Cardiac muscle cell (in vitro differentiated cells and primary cell): ENCODE measurements at regions not wholly inside any gene's neighbourhood (a gene's known extent, or its start where the extent isn't known, plus 50 kb on each side); places are given as distances from the start of the nearest gene placed in this dataset.

Experiments
- DNase-seq, 2 donors: peaks; one replicate each; pipeline versions ENCODE4 v3.0.0 to v3.0.0-alpha.2; 2010 to 2017; ENCODE audit warnings: low read depth in 1 of 2, low spot score in 1 of 2
- H3K27ac ChIP-seq: fragments of 200-600 bp; sonication (generic); 2 replicates; pipeline ENCODE4 v1.5.1; 2016
- H3K27me3 ChIP-seq: fragments of 200-600 bp; sonication (generic); 2 replicates; pipeline ENCODE4 v1.6.0; 2016; ENCODE audit warnings: control low read depth
- H3K36me3 ChIP-seq: fragments of 200-600 bp; sonication (generic); 2 replicates; pipeline ENCODE4 v1.5.1; 2016; ENCODE audit warnings: control low read depth
- H3K4me1 ChIP-seq: fragments of 200-600 bp; sonication (generic); 2 replicates; pipeline ENCODE4 v1.8.1; 2017; ENCODE audit warnings: low read depth, mild to moderate bottlenecking, mixed run types
- H3K4me3 ChIP-seq: fragments of 200-600 bp; sonication (generic); 2 replicates; pipeline ENCODE4 v1.5.1; 2016; ENCODE audit warnings: mild to moderate bottlenecking
- H3K9me3 ChIP-seq: fragments of 200-600 bp; sonication (generic); 2 replicates; pipeline ENCODE4 v1.5.1; 2017; ENCODE audit warnings: low read depth, mild to moderate bottlenecking, control low read depth
- TF ChIP-seq, protein P1 (sequence below): IDR thresholded peaks from 2 replicates; pipeline ENCODE4 v1.5.1; 2012; ENCODE audit warnings: low read depth, mild to moderate bottlenecking, low read length

- Histone ChIP-seq H3K9me3 (no peaks in the 10 kb centered on the region), H3K27me3 (peaks cover 2% of the 10 kb centered on the region), H3K4me3 (no peak overlapping the region), H3K4me1 (no peaks in the 10 kb centered on the region), H3K36me3 (no peaks in the 10 kb centered on the region), H3K27ac (no peak overlapping the region)
- TF ChIP-seq, protein P1, sequence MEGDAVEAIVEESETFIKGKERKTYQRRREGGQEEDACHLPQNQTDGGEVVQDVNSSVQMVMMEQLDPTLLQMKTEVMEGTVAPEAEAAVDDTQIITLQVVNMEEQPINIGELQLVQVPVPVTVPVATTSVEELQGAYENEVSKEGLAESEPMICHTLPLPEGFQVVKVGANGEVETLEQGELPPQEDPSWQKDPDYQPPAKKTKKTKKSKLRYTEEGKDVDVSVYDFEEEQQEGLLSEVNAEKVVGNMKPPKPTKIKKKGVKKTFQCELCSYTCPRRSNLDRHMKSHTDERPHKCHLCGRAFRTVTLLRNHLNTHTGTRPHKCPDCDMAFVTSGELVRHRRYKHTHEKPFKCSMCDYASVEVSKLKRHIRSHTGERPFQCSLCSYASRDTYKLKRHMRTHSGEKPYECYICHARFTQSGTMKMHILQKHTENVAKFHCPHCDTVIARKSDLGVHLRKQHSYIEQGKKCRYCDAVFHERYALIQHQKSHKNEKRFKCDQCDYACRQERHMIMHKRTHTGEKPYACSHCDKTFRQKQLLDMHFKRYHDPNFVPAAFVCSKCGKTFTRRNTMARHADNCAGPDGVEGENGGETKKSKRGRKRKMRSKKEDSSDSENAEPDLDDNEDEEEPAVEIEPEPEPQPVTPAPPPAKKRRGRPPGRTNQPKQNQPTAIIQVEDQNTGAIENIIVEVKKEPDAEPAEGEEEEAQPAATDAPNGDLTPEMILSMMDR, result no peak
- DNase-seq, result no peak
Observed at GRCh38 chr5:53817183-53817582, 256.7 kb downstream of the NDUFS4 start.

DNA sequence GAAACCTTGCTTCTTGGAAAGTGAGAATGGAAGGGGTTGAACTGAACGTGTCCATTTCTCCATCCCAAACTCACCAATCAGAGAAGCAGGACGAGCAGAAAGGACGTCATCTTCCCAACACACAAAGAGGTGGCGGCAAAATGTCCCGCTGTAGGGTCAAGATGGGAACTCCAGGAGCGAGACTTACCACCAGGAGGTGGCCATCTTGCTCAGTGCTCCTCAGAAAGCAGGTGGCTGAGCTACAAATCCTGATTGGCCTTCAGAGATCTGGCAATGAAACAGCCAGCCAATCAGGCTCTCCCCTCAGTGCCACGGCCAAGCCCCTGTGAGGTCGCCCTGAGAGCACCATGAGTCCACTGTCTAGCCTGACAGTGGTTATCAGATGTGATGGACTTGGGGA is 259.0 kb downstream of the NDUFS4 start:
- TF ChIP-seq, protein P1, result no peak
- Histone ChIP-seq H3K36me3 (no peaks in the 10 kb centered on the region), H3K27ac (no peak overlapping the region), H3K4me3 (no peak overlapping the region), H3K9me3 (no peaks in the 10 kb centered on the region), H3K27me3 (peaks cover 2% of the 10 kb centered on the region), H3K4me1 (no peaks in the 10 kb centered on the region)
- no peak for DNase-seq

- DNase-seq, result no peak
- H3K36me3 ChIP-seq, result no peaks in the 10 kb centered on the region
- peaks cover 2% of the 10 kb centered on the region for H3K27me3 ChIP-seq
- no peaks in the 10 kb centered on the region for H3K4me1 ChIP-seq
- no peaks in the 10 kb centered on the region for H3K9me3 ChIP-seq
- H3K4me3 ChIP-seq, result no peak overlapping the region
- TF ChIP-seq, protein P1, result no peak
- H3K27ac ChIP-seq, result no peak overlapping the region
Observed at GRCh38 chr5:53820119-53820801, 259.8 kb downstream of the NDUFS4 start.

GRCh38 chr5:53820802-53821171 is 260.3 kb downstream of the NDUFS4 start:
- no peak overlapping the region for H3K27ac ChIP-seq
- DNase-seq, result no peak
- H3K27me3 ChIP-seq, result peaks cover 2% of the 10 kb centered on the region
- TF ChIP-seq, protein P1, result no peak
- no peaks in the 10 kb centered on the region for H3K9me3 ChIP-seq
- H3K4me1 ChIP-seq, result no peaks in the 10 kb centered on the region
- no peaks in the 10 kb centered on the region for H3K36me3 ChIP-seq
- no peak overlapping the region for H3K4me3 ChIP-seq

DNA sequence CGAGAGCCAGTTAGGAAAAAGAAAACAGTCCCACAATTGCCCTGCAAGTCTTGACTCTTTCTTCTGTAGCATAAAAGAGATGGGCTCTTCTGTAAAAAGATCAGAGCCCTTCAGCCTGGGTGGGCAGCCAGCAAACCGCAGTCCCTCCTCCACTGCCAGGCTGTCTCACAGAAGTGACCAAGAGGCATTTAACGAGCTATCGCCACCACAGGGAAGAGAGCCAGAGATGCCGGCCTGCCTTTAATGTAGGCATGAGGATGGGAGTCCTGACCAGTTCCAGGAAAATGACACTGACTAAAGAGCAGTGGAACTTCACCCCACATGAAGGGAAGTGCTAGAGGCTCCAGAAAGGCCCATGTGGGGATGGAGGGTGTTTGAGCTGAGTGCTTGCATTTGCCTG is 264.6 kb downstream of the NDUFS4 start:
- TF ChIP-seq, protein P1, result no peak
- peak in 1 of 2 donors; percentile 22 for DNase-seq

DNA sequence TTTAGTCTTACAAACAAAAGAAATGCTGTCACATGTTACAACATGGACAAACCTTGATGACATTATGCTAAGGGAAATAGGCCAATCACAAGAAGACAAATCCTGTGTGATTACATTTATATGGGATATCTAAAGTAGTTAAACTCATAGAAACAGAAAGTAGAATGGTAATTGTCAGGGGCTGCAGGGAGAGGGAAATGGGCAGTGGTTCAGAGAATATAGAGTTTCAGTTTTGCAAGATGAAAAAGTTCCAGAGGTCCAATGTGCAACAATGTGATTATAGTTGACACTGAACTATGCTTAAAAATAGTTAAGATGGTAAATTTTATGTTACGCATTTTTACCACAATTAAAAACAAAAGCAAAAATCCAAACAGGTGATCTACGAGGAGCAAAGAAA is 265.5 kb downstream of the NDUFS4 start:
- Histone ChIP-seq H3K4me1 (no peaks in the 10 kb centered on the region), H3K9me3 (no peaks in the 10 kb centered on the region), H3K4me3 (no peak overlapping the region), H3K27ac (no peak overlapping the region), H3K27me3 (no peaks in the 10 kb centered on the region), H3K36me3 (no peaks in the 10 kb centered on the region)
- DNase-seq, result no peak
- TF ChIP-seq, protein P1, result no peak

More for the DNA sequence above, 264.6 kb downstream of the NDUFS4 start:
- no peaks in the 10 kb centered on the region for H3K4me1 ChIP-seq
- no peak overlapping the region for H3K27ac ChIP-seq
- no peaks in the 10 kb centered on the region for H3K27me3 ChIP-seq
- H3K9me3 ChIP-seq, result no peaks in the 10 kb centered on the region
- H3K36me3 ChIP-seq, result no peaks in the 10 kb centered on the region
- no peak overlapping the region for H3K4me3 ChIP-seq
